NCI-H2171 (cell line): ENCODE measurements at regions not wholly inside any gene's neighbourhood (a gene's known extent, or its start where the extent isn't known, plus 50 kb on each side); places are given as distances from the start of the nearest gene placed in this dataset.
A peak's percentile ranks its signal among the peaks of the same experiment; 100 is the strongest.
"Not testable (repeated sequence)": the region's sequence is repeated elsewhere in the genome, so short reads cannot be mapped to it uniquely, and the experiment has no call there.

Experiments used
- DNase-seq: peaks from one replicate; lab custom pipeline; 2025; lab: John Stamatoyannopoulos, UW

- DNase-seq = no peak
These were observed 174.8 kb downstream of the PDGFRA start for GRCh38 chr4:54403700-54404453.

DNA sequence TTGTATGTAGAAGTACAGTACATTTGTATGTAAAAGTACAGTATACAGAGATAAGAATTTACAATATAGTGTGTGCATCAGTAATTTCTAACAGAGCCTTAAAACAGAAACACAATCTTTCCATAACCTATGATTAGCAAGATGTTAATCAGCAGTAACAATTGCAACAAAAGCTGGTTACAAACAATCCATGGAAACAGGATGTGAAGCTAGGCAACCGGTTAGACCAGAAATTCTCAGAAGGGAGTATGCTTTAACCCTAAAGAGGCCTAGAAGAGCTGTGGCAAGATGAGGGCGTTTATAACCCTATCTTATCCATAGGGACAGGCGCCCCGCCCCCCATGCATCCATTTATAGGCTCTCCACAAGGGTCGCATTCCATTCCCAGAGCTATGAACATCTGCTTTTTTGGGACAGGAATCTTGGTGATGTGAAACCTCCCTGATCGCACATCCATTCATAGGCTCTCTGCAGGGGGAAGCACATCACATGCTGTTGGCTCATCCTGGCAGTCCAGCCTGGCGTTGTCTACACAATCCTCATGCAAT lies 180.3 kb downstream of the PDGFRA start:
- not testable (repeated sequence) for DNase-seq

DNA sequence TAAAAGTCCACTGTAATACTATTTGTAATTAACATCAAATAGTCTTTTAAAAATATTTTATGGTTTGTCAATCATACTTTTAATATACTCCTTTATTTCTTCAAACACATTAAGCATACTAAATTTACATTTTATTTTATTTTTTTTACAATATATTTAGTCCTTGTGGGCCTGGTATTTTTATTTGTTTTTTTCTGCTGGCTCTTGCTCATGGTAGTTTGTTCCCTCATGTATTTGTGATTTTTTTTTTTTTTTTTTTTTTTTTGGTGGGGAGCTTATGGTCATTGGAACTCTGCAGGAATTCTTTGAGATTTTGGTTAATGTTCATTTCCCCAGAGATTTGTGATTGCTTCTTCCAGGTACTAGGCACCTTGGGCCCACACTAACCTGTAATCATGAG lies 185.5 kb downstream of the PDGFRA start:
- DNase-seq = no peak

DNA sequence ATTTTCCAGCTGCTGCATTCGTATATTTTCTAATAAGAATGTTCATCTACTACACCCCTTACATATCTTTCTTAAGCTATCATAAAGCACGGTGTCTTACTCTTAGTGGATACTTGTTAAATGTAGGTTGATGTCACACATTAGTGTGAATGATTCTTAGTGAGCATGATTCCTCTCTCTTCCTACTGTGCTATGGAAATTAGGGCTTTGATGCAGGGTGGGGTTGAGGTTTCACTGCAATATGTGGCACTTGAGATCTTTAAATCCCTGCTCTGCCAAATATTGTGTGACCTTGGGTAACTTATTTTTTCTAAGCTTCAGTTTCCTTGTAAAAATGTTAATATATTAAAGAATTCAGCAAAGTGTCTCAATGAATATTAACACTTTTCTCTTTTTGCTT lies 188.4 kb downstream of the PDGFRA start:
- no peak for DNase-seq

GRCh38 chr4:54418468-54418867 lies 189.4 kb downstream of the PDGFRA start:
- DNase-seq = no peak

DNA sequence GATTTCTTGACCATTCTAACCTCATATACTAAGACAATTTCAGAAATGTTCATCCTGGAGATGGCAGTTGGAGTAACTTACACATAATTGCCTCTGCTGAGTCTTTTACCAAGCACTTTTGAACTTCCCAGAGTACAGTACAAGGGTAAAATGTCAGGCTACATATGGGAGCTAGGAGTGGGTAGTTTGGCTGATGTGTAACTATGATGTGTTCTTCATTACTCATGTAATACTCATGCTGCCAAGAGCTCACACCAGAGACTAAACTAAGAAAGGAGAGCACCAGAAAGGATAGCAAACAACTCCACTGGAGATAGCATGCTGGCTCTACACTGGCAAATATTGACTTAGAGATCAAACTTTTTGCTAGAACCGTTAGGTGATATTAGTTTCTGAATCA lies 194.0 kb downstream of the PDGFRA start:
- DNase-seq = no peak

DNA sequence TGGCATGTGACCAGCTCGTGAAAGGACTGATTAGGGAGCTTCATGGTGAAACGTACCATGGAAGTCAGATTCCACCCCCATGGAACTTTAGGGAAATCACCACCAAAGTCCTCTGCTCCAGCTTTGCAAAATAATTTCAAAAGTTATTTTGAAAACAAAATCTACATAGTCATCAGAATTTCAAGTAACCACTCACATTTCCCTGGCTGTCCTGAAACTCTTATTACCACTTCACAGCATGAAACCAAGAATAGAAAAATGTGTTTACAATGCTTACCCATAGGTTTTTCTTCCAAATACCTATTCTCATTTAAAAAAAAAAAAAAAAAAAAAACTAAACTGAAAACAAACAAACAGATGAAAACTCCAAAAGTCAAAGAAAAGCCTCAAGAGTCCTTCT lies 198.7 kb downstream of the PDGFRA start:
- DNase-seq = no peak

DNA sequence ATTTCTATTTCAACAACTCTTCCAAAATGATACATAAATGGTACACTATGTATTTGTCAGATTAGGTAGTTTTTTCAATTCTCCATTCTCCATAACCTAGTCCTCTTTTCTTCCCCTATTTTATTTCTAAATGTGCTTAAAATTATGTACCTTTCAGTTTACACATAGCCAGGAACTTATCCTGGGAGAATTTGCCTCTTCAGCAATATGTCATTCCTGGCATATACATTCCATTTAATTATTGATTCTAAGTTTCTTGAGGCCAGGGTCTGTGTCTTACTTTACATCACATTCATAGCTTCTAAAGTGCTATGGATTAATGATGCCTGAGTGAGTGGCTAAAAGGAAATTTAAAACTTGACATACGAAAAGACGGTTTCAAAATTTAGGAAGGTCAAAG lies 199.8 kb downstream of the PDGFRA start:
- DNase-seq = no peak

GRCh38 chr4:54433686-54434085 lies 204.6 kb downstream of the PDGFRA start:
- DNase-seq = no peak

- DNase-seq = no peak
These were observed 210.7 kb downstream of the PDGFRA start for GRCh38 chr4:54439831-54440243.

DNA sequence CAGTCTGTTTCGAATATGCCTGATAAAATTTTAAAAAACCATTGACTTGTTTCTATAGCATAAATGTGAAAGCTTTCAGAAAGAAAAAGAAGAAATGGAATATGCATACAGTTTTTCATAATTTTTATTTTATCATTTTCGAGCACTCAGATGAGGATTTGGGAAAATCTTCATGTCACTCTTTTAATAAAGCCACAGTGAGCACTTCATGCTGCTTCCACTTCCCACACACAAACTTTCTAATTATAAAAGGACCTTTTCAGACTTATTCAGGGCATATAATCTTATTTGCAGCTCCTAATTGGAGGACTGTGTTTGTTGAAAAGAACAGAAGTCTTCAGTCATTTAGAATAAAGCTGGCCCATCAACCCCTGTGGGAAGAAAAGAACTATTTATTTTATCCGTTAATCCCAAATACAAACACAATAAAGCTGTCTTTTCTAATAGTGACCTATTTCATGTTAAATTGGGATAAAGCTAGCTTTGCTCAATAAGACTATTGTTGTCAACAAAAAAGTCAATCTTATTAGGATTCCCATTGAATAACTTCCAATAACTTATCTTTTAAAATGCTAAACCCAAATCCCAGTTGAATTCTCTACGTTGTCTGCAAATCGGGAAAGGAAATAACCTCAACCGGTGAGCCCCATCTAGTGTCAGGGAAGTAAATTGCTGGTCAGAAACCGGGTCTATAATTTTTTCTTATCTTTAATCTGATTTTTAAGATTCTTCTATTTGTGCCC lies 211.5 kb downstream of the PDGFRA start:
- DNase-seq = no peak

- DNase-seq = no peak
These were observed 211.9 kb upstream of the KIT start for GRCh38 chr4:54445866-54446265.

DNA sequence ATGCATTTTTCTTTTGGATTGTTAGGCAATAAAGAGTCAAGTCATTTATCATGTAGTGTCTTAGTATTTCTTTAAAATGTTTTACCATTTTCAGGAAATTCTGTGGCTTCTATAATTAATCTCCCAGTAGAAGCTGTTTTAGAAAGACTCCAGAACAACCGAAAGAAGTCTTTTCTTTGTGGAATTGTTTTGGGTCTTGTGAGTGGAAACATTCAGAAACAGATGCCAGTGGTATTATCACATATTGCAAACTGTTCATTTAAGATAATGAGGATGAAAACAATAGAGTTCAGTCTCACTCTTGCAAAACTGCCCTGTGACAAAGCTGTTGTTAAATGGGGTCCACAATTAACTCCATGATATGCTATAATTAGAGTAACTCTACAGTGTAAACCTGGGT lies 211.2 kb upstream of the KIT start:
- no peak for DNase-seq

GRCh38 chr4:54447304-54447703 lies 210.5 kb upstream of the KIT start:
- DNase-seq = no peak

GRCh38 chr4:54449999-54450398 lies 207.8 kb upstream of the KIT start:
- DNase-seq = no peak

DNA sequence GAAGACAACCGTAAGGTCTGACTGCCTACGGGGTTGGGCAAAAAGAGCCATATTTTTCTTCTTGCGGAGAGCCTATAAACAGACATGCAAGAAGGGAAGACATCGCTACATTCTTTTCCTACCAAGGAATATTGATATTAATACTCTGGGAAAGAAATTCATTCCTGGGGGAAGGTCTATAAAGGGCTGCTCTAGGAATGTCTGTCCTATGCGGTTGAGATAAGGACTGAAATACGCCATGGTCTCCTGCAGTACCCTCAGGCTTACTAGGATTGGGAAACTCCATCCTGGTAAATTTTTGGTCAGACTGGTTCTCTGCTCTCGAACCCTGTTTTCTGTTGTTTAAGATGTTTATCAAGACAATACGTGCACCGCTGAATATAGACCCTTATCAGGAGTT lies 190.8 kb upstream of the KIT start:
- DNase-seq = not testable (repeated sequence)

- DNase-seq = no peak
These were observed 184.6 kb upstream of the KIT start for GRCh38 chr4:54473077-54473545.

GRCh38 chr4:54473798-54474197 lies 184.0 kb upstream of the KIT start:
- DNase-seq = no peak

DNA sequence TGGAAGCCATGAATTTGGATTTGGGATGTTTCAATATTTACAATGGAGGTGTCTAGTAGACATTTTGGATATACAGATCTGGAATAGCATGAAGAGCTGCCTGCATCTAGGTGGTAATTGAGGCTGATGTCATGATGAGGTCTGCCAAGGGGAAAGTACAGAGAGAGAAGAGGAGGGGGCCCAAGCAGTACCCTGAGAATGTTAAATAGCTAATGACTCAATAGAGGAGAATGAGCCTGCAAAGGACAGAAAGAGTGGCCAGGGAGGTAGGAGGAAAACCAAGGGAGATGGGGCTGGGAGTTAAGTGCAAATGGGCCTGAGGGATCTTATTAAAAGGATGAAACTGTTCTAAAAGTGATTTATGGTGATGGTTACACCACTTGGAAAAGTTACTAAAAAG lies 182.2 kb upstream of the KIT start:
- no peak for DNase-seq

DNA sequence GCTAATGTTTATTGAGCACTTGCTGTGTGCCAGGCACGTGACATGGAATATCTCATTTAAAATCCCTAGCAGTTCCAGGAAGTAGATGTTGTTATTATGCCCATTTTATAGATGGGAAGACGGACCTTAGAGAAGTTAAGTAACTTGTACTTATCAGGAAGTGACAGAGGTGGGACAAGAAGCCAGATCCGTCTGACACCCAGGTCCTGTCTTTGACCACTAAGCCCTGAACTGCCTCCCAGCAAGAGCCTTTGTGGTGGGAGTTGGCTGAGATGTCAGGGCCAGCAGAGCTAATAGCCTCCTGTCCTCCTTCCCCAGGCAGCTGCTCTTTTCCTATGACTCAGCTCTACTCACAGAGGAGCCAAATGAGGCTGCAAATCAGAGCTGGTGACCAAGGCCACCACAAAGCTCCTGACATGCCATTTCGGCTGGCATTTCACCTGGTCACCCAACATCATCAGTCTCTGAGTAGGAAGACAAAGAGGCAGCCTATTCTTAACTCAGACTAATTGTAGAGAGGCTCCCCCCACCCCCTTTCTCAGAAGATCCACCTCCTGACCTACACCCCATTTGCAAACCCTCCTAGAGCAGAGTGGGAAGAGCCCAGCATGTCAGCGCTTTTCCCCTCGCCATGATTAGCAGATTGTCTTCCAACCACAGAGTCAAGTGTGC lies 175.1 kb upstream of the KIT start:
- DNase-seq = no peak

- DNase-seq = peak; percentile 63
These were observed 173.4 kb upstream of the KIT start for GRCh38 chr4:54484383-54484782.

- no peak for DNase-seq
These were observed 170.3 kb upstream of the KIT start for GRCh38 chr4:54487491-54487890.

GRCh38 chr4:54493862-54494261 lies 163.9 kb upstream of the KIT start:
- no peak for DNase-seq
